Type B pancreatic cell (in vitro differentiated cells): ENCODE measurements at regions not wholly inside any gene's neighbourhood (a gene's known extent, or its start where the extent isn't known, plus 50 kb on each side); places are given as distances from the start of the nearest gene placed in this dataset.
"Not testable (repeated sequence)": the region's sequence is repeated elsewhere in the genome, so short reads cannot be mapped to it uniquely, and the experiment has no call there.

Experiments
- DNase-seq: peaks from one replicate; pipeline ENCODE4 v3.0.0; 2021; ENCODE audit warnings: mixed read lengths; ENCODE audit not compliant: unreplicated experiment; ENCODE audit errors: extremely low spot score
- H3K27ac Mint-ChIP-seq: 2 replicates; pipeline ENCODE4 v1.8.0; 2021; ENCODE audit warnings: mild to moderate bottlenecking, mixed read lengths
- H3K27me3 Mint-ChIP-seq: 2 replicates; pipeline ENCODE4 v1.8.0; 2021; ENCODE audit warnings: mixed read lengths
- H3K36me3 Mint-ChIP-seq: 2 replicates; pipeline ENCODE4 v1.8.0; 2021; ENCODE audit warnings: mixed read lengths
- H3K4me1 Mint-ChIP-seq: one replicate; pipeline ENCODE4 v1.8.0; 2021; ENCODE audit warnings: mixed read lengths; ENCODE audit not compliant: unreplicated experiment
- H3K4me3 Mint-ChIP-seq: 2 replicates; pipeline ENCODE4 v1.8.0; 2021; ENCODE audit warnings: mild to moderate bottlenecking, mixed read lengths
- H3K9me3 Mint-ChIP-seq: 2 replicates; pipeline ENCODE4 v1.8.0; 2021; ENCODE audit warnings: mixed read lengths
- TF ChIP-seq, protein P1 (sequence below): fragments of 200-600 bp; sonication (generic); conservative IDR thresholded peaks from 2 replicates; pipeline ENCODE4 v1.5.0; 2021; ENCODE audit warnings: antibody characterized with exemption, mild to moderate bottlenecking

DNA sequence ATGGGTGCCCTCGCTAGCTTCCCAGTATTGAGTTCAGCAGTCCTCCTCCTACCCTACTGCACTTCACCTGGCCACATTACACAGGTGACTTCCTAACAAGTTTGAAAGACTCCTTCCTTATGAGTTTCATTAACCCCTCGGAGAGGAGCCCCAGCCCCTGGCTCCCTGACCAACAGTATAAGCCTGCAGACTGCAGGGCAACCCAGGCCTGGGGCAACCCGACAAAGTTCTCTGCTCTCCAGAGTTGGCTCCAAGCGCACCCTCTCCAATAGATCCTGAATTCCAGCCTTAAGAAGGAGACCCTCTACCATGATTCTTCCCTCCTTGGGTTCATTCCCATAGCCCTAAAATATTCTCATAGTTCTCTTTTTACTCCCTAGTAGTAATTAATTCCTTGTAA lies 1162.8 kb upstream of the TMEFF2 start:
- Mint-ChIP-seq H3K27ac (no peak overlapping the region), H3K36me3 (no peaks in the 10 kb centered on the region), H3K4me1 (no peaks in the 10 kb centered on the region)

DNA sequence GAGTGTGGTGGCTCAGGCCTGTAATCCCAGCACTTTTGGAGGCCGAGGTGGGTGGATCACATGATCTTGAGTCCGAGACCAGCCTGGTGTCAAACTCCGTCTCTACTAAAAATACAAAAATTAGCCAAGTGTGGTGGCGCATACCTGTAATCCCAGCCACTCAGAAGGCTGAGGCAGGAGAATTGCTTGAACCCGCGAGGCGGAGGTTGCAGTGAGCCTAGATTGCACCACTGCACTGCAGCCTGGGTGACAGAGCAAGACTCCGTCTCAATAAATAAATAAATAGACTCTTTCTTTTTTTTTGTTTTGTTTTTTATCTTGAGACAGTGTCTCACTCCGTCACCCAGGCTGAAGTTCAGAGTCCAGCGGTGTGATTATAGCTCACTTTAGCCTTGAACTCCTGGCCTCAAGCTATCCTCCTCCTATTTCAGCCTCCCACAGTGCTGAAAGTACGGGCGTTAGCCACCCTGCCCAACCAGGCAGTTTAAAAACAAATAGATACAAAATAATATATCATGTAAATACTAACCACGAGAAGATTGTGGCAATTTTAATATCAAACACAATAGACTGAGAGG lies 1158.0 kb upstream of the TMEFF2 start:
- H3K4me1 Mint-ChIP-seq, H3K9me3 Mint-ChIP-seq, H3K27ac Mint-ChIP-seq: not testable (repeated sequence)

More for the DNA sequence above, 1162.8 kb upstream of the TMEFF2 start:
- no peak overlapping the region for H3K4me3 Mint-ChIP-seq
- TF ChIP-seq, protein P1, sequence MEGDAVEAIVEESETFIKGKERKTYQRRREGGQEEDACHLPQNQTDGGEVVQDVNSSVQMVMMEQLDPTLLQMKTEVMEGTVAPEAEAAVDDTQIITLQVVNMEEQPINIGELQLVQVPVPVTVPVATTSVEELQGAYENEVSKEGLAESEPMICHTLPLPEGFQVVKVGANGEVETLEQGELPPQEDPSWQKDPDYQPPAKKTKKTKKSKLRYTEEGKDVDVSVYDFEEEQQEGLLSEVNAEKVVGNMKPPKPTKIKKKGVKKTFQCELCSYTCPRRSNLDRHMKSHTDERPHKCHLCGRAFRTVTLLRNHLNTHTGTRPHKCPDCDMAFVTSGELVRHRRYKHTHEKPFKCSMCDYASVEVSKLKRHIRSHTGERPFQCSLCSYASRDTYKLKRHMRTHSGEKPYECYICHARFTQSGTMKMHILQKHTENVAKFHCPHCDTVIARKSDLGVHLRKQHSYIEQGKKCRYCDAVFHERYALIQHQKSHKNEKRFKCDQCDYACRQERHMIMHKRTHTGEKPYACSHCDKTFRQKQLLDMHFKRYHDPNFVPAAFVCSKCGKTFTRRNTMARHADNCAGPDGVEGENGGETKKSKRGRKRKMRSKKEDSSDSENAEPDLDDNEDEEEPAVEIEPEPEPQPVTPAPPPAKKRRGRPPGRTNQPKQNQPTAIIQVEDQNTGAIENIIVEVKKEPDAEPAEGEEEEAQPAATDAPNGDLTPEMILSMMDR: no peak
- DNase-seq: no peak
- no peaks in the 10 kb centered on the region for H3K27me3 Mint-ChIP-seq
- H3K9me3 Mint-ChIP-seq: no peaks in the 10 kb centered on the region

DNA sequence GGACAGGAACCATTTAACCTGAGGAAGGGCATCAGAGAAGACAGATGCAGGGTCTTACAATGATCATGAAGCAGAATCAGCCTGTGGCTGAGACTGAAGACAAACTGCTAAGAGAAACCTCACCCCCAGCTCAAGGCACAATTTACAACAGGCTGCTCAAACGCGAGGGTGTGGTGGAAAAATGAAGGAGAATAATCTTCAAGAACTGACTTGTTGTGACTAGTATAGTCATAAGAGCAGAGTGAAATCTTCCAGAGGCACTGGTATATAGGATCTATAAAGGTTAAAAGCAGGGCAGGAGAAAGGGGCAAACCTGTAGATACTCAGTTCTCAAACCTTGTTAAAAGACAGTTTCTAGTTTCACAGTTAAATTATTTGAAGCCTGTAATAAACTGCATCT lies 1155.8 kb upstream of the TMEFF2 start:
- no peaks in the 10 kb centered on the region for H3K4me1 Mint-ChIP-seq
- no peaks in the 10 kb centered on the region for H3K36me3 Mint-ChIP-seq
- DNase-seq: no peak
- H3K27me3 Mint-ChIP-seq: no peaks in the 10 kb centered on the region
- no peak overlapping the region for H3K4me3 Mint-ChIP-seq
- H3K27ac Mint-ChIP-seq: no peak overlapping the region
- TF ChIP-seq, protein P1: no peak
- no peaks in the 10 kb centered on the region for H3K9me3 Mint-ChIP-seq

More for the DNA sequence above, 1158.0 kb upstream of the TMEFF2 start:
- H3K4me3 Mint-ChIP-seq, H3K27me3 Mint-ChIP-seq, H3K36me3 Mint-ChIP-seq, DNase-seq: not testable (repeated sequence)

DNA sequence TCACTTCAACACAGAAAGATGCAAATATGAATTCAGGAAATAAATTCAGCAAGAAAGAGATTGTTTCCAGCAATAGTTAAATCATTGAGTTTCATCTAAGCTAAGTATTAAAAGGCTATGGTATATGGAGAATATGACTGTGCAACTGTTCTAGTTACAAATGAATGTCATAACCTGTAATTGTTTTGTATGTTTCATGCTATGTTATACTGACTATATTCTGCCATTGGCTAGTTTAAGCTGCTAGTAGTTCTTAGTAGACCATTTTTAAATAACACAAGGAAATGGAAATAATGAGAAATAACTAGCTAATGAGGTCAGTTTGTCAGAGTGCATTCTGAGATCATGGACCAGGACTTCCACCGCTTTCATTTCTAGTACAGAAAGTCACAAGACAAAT lies 1154.9 kb upstream of the TMEFF2 start:
- no peak overlapping the region for H3K4me3 Mint-ChIP-seq

DNA sequence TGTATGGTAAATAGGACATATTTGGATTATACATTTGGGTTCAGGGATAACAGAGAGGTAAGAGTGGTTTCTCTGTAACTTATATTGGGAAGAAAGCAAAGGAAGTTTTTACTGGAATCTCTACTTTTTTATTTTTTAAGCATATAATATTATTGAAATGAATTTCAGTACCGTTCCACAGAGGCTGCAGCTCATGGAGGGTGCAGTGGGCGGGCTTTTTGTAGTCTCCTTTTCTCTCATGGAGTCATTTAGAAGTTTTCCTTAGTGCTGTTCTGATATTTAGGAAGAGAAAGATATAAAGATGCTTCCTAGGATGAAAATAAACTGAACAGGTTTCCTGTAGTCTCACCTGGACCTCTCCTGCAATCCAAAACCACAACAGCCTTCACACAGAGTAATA lies 1153.3 kb upstream of the TMEFF2 start:
- no peak overlapping the region for H3K4me3 Mint-ChIP-seq
- no peak overlapping the region for H3K27ac Mint-ChIP-seq

More for the DNA sequence above, 1154.9 kb upstream of the TMEFF2 start:
- no peaks in the 10 kb centered on the region for H3K9me3 Mint-ChIP-seq
- DNase-seq: no peak
- H3K4me1 Mint-ChIP-seq: no peaks in the 10 kb centered on the region
- H3K27me3 Mint-ChIP-seq: no peaks in the 10 kb centered on the region
- TF ChIP-seq, protein P1: no peak
- H3K27ac Mint-ChIP-seq: peak overlapping the region; percentile 67
- no peaks in the 10 kb centered on the region for H3K36me3 Mint-ChIP-seq

DNA sequence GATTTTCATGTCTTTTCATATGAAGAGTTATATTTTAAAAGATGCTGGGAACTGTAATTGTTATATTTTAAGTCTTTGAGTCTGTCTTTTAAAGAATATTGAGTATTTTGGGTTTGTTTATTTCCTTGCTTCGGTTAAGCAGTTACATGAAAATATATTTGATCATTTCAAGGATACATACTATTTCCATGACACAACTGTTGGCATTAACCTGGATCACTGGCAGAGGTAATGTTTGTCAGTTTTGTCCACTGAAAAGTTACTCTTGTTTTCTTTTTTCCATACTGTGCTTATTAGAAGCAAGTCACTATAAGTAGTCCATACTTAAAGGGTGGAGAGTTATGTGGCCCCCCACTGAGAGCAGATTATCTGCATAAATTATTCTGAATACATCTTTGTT lies 1142.0 kb upstream of the TMEFF2 start:
- Mint-ChIP-seq H3K9me3 (no peaks in the 10 kb centered on the region), H3K4me1 (no peaks in the 10 kb centered on the region), H3K4me3 (no peak overlapping the region), H3K36me3 (no peaks in the 10 kb centered on the region), H3K27ac (no peak overlapping the region), H3K27me3 (no peaks in the 10 kb centered on the region)
- TF ChIP-seq, protein P1: no peak
- no peak for DNase-seq

More for the DNA sequence above, 1153.3 kb upstream of the TMEFF2 start:
- no peaks in the 10 kb centered on the region for H3K36me3 Mint-ChIP-seq
- no peaks in the 10 kb centered on the region for H3K4me1 Mint-ChIP-seq
- H3K9me3 Mint-ChIP-seq: no peaks in the 10 kb centered on the region
- H3K27me3 Mint-ChIP-seq: no peaks in the 10 kb centered on the region
- TF ChIP-seq, protein P1: no peak
- no peak for DNase-seq
